Activated CD4-positive, alpha-beta T cell treated with anti-CD3 and anti-CD28 coated beads, Interleukin-2, amount 50 U/mL, for 24 hours (primary cell): ENCODE measurements at regions not wholly inside any gene's neighbourhood (a gene's known extent, or its start where the extent isn't known, plus 50 kb on each side); places are given as distances from the start of the nearest gene placed in this dataset.

Source experiments
- DNase-seq, 2 donors: peaks; one replicate each; pipeline ENCODE4 v3.0.0-alpha.2; 2020; ENCODE audit warnings: low read depth in 1 of 2, low spot score in 1 of 2

GRCh38 chr4:122514671-122515070 is 58.1 kb upstream of the IL2 start:
- DNase-seq, result no peak

- DNase-seq, result no peak
Measured at GRCh38 chr4:122512430-122512829, 55.9 kb upstream of the IL2 start.

GRCh38 chr4:122508083-122508482 is 51.6 kb upstream of the IL2 start:
- DNase-seq, result peak in 1 of 2 donors; percentile 13
